ENCODE measurements at regions not wholly inside any gene's neighbourhood (a gene's known extent, or its start where the extent isn't known, plus 50 kb on each side); places are given as distances from the start of the nearest gene placed in this dataset.
"Not testable (repeated sequence)": the region's sequence is repeated elsewhere in the genome, so short reads cannot be mapped to it uniquely, and the experiment has no call there.

- DNase-seq, result no peak
Observed at GRCh38 chr1:72481420-72481970, 199.2 kb upstream of the NEGR1 start.

GRCh38 chr1:72466376-72466775 lies 184.0 kb upstream of the NEGR1 start:
- no peak for DNase-seq

- DNase-seq, result no peak
Observed at GRCh38 chr1:72462186-72462905, 180.0 kb upstream of the NEGR1 start.

GRCh38 chr1:72442262-72442661 lies 159.9 kb upstream of the NEGR1 start:
- peak; percentile 47 for DNase-seq

DNA sequence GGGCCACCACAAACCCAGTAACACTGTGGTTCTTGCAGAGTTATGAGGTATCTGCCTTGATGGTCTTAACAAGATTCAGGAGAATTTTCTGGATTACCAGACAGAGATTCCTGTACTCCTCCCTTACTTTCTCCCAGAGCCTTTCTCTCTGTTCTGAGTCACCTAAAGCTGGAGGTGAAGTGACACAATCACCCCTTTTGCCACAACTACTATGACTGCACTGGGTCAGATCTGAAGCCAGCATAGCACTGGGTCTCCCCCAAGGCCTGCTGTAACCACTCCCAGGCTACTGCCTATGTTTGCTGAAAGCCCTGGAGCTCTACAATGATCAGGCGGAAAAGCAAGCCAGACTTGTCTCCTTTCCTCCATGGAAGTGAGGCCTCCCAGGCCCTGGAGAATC lies 156.7 kb upstream of the NEGR1 start:
- peak; percentile 49 for DNase-seq

DNA sequence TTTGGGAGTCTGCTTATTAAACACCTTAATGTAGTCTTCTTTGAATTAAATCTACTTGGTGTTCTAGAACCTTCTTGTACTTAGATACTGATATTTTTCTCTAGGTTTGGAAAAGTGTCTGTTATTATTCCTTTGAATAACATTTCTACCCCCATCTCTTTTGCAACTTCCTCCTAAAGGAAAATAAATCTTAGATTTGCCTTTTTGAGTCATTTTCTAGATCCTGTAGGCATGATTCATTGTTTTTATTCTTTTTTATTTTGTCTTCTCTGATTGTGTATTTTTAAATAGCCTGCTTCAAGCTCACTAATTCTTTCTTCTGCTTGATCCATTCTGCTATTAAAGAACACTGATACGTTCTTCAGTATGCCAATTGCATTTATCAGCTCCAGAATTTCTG lies 155.9 kb upstream of the NEGR1 start:
- DNase-seq, result peak; percentile 26

DNA sequence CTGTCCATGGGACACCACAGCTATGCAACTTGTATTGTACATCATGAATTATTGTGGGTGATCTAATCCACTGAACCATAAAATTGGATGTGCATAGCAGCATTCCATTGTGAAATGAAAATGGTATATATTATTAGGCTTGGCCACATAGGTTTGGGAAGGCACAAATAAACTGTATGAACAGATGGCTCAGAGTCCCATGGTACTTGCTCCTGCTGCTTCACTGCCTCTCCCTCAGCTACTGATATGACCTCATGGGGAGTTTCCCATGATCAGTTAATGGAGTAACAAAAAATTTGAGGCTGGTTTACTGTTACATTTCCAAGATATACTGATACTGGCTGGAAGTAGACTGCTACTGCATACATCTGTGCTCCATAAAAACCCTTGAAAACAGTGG lies 152.7 kb upstream of the NEGR1 start:
- DNase-seq, result peak; percentile 8

DNA sequence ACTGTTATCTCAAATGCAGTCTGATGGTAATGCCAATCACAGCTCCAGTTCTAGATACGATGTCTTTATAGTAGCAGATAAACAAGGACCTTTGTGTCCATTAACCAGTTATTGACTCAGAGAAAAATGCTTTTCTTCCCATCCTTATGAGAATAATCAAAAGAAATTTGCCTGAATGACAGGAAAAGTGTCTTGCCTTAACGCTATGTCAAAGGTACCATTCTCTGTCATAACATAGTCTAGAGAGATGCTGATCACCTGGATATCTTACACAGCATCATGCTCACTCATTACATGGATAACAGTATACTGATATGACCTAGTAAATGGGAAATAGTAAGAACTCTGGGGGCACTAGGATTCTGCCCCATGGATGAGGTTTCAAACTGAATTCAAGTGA lies 151.7 kb upstream of the NEGR1 start:
- DNase-seq, result no peak

GRCh38 chr1:72433591-72433990 lies 151.3 kb upstream of the NEGR1 start:
- DNase-seq, result no peak

GRCh38 chr1:72432645-72433267 lies 150.4 kb upstream of the NEGR1 start:
- no peak for DNase-seq

DNA sequence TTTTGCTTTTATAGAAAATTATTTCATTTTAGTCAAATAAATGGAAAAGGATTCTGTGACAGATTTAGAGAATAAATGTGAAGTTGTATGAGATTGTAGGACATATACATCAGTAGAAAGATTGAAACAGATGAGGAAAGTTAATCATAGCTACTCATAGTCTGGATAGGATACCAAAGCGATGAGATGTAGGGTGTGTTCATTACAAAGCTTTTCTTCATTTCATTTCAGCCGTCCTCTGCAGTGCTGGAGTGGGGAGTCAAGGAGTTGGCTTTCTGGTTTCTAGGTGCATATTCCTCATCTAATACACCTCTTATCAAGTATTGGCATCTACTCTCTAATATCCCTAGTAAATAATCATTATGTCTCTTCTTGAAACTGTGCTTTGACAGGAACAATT lies 149.5 kb upstream of the NEGR1 start:
- DNase-seq, result no peak

- not testable (repeated sequence) for DNase-seq
Observed at GRCh38 chr1:72428276-72428675, 145.9 kb upstream of the NEGR1 start.

DNA sequence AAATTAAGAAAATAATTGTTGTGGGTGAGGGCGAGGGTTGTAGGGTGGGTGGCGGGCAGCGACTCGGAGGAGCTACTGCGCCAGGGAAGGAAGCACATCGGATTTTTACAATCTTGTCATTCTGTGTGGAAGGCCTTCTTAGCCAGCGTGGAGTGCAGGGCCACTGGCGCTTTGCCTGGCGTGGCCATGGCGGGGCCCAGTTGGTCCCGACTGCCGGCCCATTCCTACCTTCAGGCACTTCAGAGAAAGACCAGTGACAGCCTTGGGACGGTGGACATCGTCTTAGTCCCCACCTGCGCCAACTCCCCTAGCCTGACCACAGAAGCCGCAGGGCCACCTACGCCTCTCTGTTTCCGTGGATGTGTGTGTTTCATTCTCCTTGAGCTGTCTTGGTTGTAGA lies 136.9 kb upstream of the NEGR1 start:
- DNase-seq, result no peak

GRCh38 chr1:72412286-72412685 lies 129.9 kb upstream of the NEGR1 start:
- peak; percentile 70 for DNase-seq

DNA sequence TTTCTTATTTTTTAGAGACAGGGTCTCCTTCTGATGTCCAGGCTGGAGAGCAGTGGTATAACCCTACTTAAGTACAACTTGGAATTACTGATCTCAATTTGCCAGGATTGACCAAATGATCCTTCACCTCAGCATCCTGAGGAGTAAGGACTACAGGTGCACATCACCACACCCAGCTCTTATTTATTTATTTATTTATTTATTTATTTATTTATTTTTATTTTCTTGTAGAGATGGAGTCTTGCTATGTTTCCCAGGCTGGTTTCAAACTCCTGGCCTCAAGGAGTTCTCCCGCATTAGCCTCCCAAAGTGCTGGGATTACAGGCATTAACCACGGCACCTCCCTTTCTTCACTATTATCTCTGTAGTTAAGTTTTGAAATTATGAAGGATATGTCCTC lies 117.5 kb upstream of the NEGR1 start:
- no peak for DNase-seq

DNA sequence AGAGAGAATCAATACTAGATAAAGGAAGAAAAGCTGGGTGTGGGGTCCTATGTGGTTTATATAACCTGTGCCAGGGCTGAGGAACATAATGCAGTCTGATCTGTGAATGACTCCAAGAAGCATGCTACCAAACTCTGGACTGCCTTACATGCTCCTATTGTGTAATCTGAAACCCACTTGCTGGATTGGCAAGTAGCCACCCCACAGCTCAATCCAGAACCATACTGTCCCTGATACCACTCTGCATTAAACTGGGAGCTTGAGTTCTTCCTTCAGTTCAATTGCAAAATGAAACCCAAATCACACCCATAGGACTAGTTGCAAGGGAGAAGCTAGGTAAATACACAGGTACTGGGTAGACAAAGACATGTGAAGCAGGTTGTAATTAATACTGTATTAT lies 115.4 kb upstream of the NEGR1 start:
- peak; percentile 73 for DNase-seq

GRCh38 chr1:72394457-72394856 lies 112.1 kb upstream of the NEGR1 start:
- no peak for DNase-seq

GRCh38 chr1:72379072-72379471 lies 96.7 kb upstream of the NEGR1 start:
- DNase-seq, result no peak

DNA sequence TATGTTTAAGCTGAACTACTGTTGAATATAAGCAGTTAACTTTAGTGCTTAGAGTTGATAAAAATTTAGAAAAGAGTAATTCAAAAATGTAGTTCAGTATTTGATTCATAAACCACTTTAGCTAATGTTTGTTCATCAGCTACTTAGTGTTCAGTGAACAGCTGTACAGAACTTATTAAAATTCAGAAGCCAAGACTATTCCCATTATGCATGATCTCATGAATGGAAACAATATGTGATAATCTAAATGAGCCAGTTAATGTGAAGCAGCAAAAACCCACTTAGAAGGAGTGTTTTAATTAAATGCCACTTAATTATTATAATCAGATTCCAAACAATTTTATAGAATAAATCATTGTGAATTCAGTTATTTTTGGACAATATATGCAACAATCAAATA lies 92.9 kb upstream of the NEGR1 start:
- DNase-seq, result no peak

DNA sequence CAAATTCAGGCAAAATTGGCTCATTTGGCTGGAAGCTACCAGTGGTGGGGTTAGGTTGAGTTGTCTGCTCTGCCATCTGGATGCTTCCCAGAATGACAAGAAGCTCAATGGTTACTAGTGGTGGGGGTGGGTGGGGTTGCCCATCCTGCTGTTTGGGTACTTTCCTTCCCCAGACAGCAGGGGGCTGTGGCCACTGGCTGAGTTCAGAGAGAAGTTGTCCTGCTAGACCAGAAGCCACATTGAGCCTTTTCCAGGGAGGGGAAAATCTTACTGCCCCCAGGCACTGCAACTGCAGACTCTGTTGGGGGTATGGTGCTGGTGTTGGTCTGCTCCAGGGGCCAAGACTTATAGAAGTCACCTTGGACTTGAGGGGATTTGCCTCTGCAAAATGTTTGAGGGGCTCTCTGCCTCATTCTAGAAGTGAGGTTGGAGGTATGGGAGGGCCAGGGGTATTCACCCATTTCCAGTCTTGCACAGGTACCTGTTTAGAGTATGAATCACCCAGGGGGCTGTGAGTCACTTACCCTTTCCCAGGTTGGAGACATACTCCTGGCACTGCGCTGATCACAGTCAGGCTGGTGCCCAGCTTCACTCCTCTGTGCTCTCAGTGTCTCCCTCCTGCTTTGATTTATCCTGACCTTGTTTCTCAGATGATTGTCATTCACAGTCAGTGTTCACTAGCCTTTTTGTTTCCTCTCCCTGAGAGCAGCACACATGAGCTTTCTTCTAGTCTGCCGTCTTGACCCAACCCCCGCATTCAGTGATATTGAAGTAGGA lies 89.1 kb upstream of the NEGR1 start:
- DNase-seq, result no peak

- not testable (repeated sequence) for DNase-seq
Observed at GRCh38 chr1:72370836-72371235, 88.5 kb upstream of the NEGR1 start.

DNA sequence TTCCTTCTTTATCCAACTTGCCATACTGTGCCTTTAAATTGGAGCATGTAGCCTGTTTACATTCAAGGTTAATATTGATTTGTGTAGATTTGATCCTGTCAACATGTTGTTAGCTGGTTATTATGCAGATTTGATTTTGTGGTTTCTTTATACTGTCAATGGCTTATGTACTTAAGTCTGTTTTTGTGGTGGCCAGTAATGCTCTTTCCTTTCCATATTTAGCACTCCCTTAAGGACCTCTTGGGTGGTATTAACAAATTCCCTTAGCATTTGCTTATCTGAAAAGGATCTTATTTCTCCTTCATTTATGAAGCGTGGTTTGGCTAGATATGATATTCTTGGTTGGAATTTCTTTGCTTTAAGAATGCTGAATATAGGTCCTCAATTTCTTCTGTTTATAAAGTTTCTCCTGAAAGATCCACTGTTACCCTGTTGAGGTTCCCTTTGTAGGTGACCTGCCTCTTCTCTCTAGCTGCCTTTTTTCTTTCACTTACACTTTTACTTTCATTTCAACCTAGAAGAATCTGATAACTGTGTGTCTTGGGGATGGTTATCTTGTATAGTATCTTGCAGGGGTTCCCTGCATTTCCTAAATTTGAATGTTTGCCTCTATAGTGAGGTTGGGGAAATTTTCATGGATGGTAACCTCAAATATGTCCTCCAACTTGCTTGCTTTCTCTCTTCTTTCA lies 86.9 kb upstream of the NEGR1 start:
- peak; percentile 30 for DNase-seq

GRCh38 chr1:72366466-72366865 lies 84.1 kb upstream of the NEGR1 start:
- DNase-seq, result peak; percentile 37
